ENCODE measurements at regions not wholly inside any gene's neighbourhood (a gene's known extent, or its start where the extent isn't known, plus 50 kb on each side); places are given as distances from the start of the nearest gene placed in this dataset.

GRCh38 chr10:78396754-78397153 lies 363.1 kb downstream of the RPS24 start:
- no peak for DNase-seq (ENCODE audit: low read depth)

GRCh38 chr10:78397786-78398185 lies 364.1 kb downstream of the RPS24 start:
- DNase-seq (ENCODE audit: low read depth): no peak

- no peak for DNase-seq (ENCODE audit: low read depth)
These were observed 364.7 kb downstream of the RPS24 start for GRCh38 chr10:78398382-78398781.

- no peak for DNase-seq (ENCODE audit: low read depth)
These were observed 368.1 kb downstream of the RPS24 start for GRCh38 chr10:78401624-78402367.

- no peak for DNase-seq (ENCODE audit: low read depth)
These were observed 368.9 kb downstream of the RPS24 start for GRCh38 chr10:78402591-78402990.

- no peak for DNase-seq (ENCODE audit: low read depth)
These were observed 370.1 kb downstream of the RPS24 start for GRCh38 chr10:78403781-78404180.

GRCh38 chr10:78404296-78404695 lies 370.6 kb downstream of the RPS24 start:
- no peak for DNase-seq (ENCODE audit: low read depth)

- DNase-seq (ENCODE audit: low read depth): no peak
These were observed 371.6 kb downstream of the RPS24 start for GRCh38 chr10:78405231-78405630.

- no peak for DNase-seq (ENCODE audit: low read depth)
These were observed 372.1 kb downstream of the RPS24 start for GRCh38 chr10:78405736-78406135.

- no peak for DNase-seq (ENCODE audit: low read depth)
These were observed 373.0 kb downstream of the RPS24 start for GRCh38 chr10:78406648-78407008.

GRCh38 chr10:78407009-78407711 lies 373.5 kb downstream of the RPS24 start:
- DNase-seq (ENCODE audit: low read depth): peak; percentile 60

- no peak for DNase-seq (ENCODE audit: low read depth)
These were observed 374.3 kb downstream of the RPS24 start for GRCh38 chr10:78407966-78408365.

GRCh38 chr10:78408671-78409472 lies 375.2 kb downstream of the RPS24 start:
- no peak for DNase-seq (ENCODE audit: low read depth)

- no peak for DNase-seq (ENCODE audit: low read depth)
These were observed 376.6 kb downstream of the RPS24 start for GRCh38 chr10:78410046-78410965.

GRCh38 chr10:78411716-78412115 lies 378.1 kb downstream of the RPS24 start:
- DNase-seq (ENCODE audit: low read depth): no peak

- DNase-seq (ENCODE audit: low read depth): no peak
These were observed 378.9 kb downstream of the RPS24 start for GRCh38 chr10:78412605-78413004.

GRCh38 chr10:78413076-78414055 lies 379.7 kb downstream of the RPS24 start:
- no peak for DNase-seq (ENCODE audit: low read depth)

GRCh38 chr10:78414380-78414779 lies 380.7 kb downstream of the RPS24 start:
- DNase-seq (ENCODE audit: low read depth): no peak

GRCh38 chr10:78415111-78415510 lies 381.4 kb downstream of the RPS24 start:
- no peak for DNase-seq (ENCODE audit: low read depth)

All from activated T-cell treated with anti-CD3 and anti-CD28 coated beads for 48 hours (primary cell).